ENCODE measurements at regions not wholly inside any gene's neighbourhood (a gene's known extent, or its start where the extent isn't known, plus 50 kb on each side); places are given as distances from the start of the nearest gene placed in this dataset.

DNA sequence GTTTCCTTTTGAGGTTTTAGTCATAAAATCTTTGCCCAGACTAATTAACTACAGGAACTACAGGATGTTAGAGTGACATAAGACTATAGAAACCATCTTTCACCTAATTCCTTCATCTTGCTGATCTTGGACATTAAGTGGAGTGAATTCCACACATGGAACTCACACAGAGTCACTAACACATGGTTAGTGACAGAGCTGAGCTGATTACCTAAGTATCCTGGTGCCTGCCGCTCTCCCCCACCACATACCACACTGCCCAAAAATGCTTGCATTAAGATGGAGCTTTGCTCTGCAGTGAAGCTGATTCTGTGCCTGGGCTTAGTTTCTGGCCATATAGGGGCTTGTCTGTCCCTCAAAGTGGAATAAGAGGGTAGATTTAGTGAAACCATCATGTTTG is 332.9 kb upstream of the NT5C1B start:
- Histone ChIP-seq H3K27me3 (ENCODE audit: control insufficient read depth, insufficient read depth, low read length) (no peaks in the 10 kb centered on the region), H3K36me3 (ENCODE audit: control insufficient read depth, insufficient read depth, low read length) (no peaks in the 10 kb centered on the region), H3K4me3 (ENCODE audit: low read depth, low read length) (no peak overlapping the region)
- ChIA-PET POLR2A (no interaction called here), CTCF (interaction anchor here (1.0 kb wide), 1 partner anchor 37 kb away, joined by 3 read pairs; no protein-coding TSS in a partner anchor)
- TF ChIP-seq, protein P1, sequence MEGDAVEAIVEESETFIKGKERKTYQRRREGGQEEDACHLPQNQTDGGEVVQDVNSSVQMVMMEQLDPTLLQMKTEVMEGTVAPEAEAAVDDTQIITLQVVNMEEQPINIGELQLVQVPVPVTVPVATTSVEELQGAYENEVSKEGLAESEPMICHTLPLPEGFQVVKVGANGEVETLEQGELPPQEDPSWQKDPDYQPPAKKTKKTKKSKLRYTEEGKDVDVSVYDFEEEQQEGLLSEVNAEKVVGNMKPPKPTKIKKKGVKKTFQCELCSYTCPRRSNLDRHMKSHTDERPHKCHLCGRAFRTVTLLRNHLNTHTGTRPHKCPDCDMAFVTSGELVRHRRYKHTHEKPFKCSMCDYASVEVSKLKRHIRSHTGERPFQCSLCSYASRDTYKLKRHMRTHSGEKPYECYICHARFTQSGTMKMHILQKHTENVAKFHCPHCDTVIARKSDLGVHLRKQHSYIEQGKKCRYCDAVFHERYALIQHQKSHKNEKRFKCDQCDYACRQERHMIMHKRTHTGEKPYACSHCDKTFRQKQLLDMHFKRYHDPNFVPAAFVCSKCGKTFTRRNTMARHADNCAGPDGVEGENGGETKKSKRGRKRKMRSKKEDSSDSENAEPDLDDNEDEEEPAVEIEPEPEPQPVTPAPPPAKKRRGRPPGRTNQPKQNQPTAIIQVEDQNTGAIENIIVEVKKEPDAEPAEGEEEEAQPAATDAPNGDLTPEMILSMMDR (IDR thresholded peaks at IDR 0.05; ENCODE audit: insufficient read depth, low read depth, low read length) = no peak
- no peak for DNase-seq (ENCODE audit: low read depth)

DNA sequence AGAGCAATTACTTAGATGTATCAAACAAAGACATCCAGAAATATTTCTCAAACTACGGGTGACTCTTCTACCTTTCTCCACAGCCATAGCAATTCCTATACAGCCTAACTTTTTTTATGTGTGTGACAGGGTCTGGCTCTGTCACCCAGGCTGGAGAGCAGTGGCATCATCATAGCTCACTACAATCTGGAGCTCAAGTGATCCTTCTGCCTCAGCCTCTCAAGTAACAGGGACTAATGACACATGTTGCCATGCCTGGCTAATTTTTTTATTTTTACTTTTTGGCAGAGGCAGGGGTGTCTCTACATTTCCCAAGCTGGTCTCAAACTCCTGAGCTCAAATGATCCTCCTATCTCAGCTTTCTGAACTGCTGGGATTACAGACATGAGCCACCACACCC is 328.9 kb upstream of the NT5C1B start:
- H3K4me3 ChIP-seq (ENCODE audit: low read depth, low read length) = no peak overlapping the region
- H3K27me3 ChIP-seq (ENCODE audit: control insufficient read depth, insufficient read depth, low read length) = no peaks in the 10 kb centered on the region
- POLR2A ChIA-PET = no interaction called here
- CTCF ChIA-PET = no interaction called here
- no peaks in the 10 kb centered on the region for H3K36me3 ChIP-seq (ENCODE audit: control insufficient read depth, insufficient read depth, low read length)
- TF ChIP-seq, protein P1 (IDR thresholded peaks at IDR 0.05; ENCODE audit: insufficient read depth, low read depth, low read length) = no peak
- no peak for DNase-seq (ENCODE audit: low read depth)

DNA sequence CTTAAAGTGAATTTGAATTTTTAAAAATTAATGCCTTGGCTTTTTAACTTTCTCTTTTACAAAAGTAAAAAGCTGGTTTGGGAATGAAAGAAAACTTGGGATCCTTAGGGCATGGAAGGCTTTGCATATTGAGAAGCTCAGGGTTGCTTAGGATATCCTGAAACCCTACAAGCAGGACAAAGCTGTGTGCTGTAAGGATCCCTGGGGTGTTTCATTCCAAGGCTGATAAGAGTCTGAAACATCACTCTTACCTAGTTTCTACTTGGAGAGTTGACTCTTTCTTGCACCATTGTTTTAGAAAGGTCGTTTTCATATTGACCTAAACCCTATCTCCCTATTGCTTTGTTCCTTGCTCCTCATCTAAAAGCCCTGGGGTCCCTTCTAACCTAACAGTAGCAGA is 325.9 kb upstream of the NT5C1B start:
- no peak for DNase-seq (ENCODE audit: low read depth)
- CTCF ChIA-PET = no interaction called here
- TF ChIP-seq, protein P1 (IDR thresholded peaks at IDR 0.05; ENCODE audit: insufficient read depth, low read depth, low read length) = no peak
- H3K36me3 ChIP-seq (ENCODE audit: control insufficient read depth, insufficient read depth, low read length) = no peaks in the 10 kb centered on the region
- no peaks in the 10 kb centered on the region for H3K27me3 ChIP-seq (ENCODE audit: control insufficient read depth, insufficient read depth, low read length)
- POLR2A ChIA-PET = no interaction called here
- H3K4me3 ChIP-seq (ENCODE audit: low read depth, low read length) = no peak overlapping the region

DNA sequence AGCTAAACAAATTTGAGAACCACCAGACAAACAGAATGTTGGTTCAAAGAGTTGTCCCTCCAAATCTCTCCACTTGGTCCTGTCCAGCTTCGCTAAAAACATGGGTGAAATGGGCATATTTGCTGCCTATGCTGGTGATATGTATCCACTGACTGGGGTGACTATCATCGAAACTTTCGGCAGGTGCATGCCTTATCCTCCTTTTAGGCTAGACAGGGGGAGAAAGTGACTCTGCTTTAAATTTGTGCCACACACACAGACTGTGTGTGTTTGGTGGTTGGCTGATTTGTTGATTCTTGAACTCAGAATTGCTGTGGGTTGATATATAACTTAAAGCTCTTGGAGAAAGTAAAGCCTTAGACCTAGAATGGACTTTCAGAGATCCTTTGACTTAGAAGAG is 324.1 kb upstream of the NT5C1B start:
- ChIA-PET POLR2A (interaction anchor here (0.6 kb wide), 1 partner anchor 445 kb away, joined by 3 read pairs; the partner anchor contains the start of gene OSR1), CTCF (no interaction called here)
- Histone ChIP-seq H3K36me3 (ENCODE audit: control insufficient read depth, insufficient read depth, low read length) (no peaks in the 10 kb centered on the region), H3K4me3 (ENCODE audit: low read depth, low read length) (no peak overlapping the region), H3K27me3 (ENCODE audit: control insufficient read depth, insufficient read depth, low read length) (no peaks in the 10 kb centered on the region)
- DNase-seq (ENCODE audit: low read depth) = no peak
- TF ChIP-seq, protein P1 (IDR thresholded peaks at IDR 0.05; ENCODE audit: insufficient read depth, low read depth, low read length) = no peak

DNA sequence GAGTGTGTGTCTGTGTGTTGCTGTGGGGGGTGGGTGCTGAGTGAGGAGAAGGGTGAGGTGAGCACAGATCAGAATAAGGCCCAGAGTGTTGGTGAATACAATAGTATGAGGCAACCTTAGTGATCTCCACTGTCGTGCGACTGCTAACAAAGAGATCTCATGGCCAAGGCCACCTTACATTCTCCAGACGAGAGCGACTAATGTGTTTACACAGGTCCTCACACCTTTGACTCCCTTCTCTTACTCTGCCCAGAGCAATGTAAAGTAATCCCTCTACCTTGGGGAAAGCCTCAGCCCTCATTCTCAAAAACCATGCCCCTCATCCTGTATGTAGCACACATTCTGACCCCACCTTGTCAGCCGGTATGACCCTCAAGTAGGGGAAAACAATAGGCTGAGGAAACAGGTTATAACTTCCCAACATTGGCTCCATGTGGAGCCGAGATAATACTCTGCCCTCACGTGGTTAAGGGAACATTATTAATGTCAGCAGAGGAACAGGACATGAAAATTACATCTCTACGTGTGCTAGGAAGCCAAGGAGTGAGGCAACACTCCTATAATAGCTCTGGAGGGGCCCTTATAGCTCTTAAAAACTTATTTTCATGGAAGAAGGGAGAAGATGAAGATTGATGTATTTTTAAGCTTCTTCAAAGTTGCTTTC is 323.0 kb upstream of the NT5C1B start:
- ChIA-PET CTCF (no interaction called here), POLR2A (no interaction called here)
- Histone ChIP-seq H3K4me3 (ENCODE audit: low read depth, low read length) (no peak overlapping the region), H3K36me3 (ENCODE audit: control insufficient read depth, insufficient read depth, low read length) (no peaks in the 10 kb centered on the region), H3K27me3 (ENCODE audit: control insufficient read depth, insufficient read depth, low read length) (no peaks in the 10 kb centered on the region)
- no peak for DNase-seq (ENCODE audit: low read depth)
- TF ChIP-seq, protein P1 (IDR thresholded peaks at IDR 0.05; ENCODE audit: insufficient read depth, low read depth, low read length) = no peak

Measured in BJ (cell line).